H9 (cell line): ENCODE measurements at regions not wholly inside any gene's neighbourhood (a gene's known extent, or its start where the extent isn't known, plus 50 kb on each side); places are given as distances from the start of the nearest gene placed in this dataset.

ENCODE experiments used
- DNase-seq: peaks from one replicate; pipeline ENCODE4 v3.0.0-alpha.2; 2017
- H2AFZ ChIP-seq: one replicate; pipeline ENCODE4 v1.6.1; 2013; ENCODE audit warnings: mild to moderate bottlenecking, low read length, control low read depth, moderate library complexity
- H2AK5ac ChIP-seq: 2 replicates; pipeline ENCODE4 v1.6.1; 2013; ENCODE audit warnings: low read length, control low read depth, mixed read lengths; ENCODE audit not compliant: insufficient read length
- H2BK120ac ChIP-seq: one replicate; pipeline ENCODE4 v1.6.1; 2013; ENCODE audit warnings: low read depth, mild to moderate bottlenecking, low read length, control low read depth, inconsistent platforms; ENCODE audit not compliant: poor library complexity, severe bottlenecking
- H2BK12ac ChIP-seq: 2 replicates; pipeline ENCODE4 v1.6.1; 2013; ENCODE audit warnings: low read length, control low read depth, mixed read lengths, low read depth; ENCODE audit not compliant: insufficient read length
- H2BK15ac ChIP-seq: 2 replicates; pipeline ENCODE4 v1.6.1; 2013; ENCODE audit warnings: low read depth, low read length, control low read depth
- H2BK20ac ChIP-seq: one replicate; pipeline ENCODE4 v1.6.1; 2013; ENCODE audit warnings: low read depth, mild to moderate bottlenecking, low read length, control low read depth, inconsistent platforms; ENCODE audit not compliant: poor library complexity, severe bottlenecking
- H2BK5ac ChIP-seq: 2 replicates; pipeline ENCODE4 v1.6.1; 2013; ENCODE audit warnings: low read length, control low read depth, mixed read lengths; ENCODE audit not compliant: insufficient read length
- H3K14ac ChIP-seq: 2 replicates; pipeline ENCODE4 v1.6.1; 2013; ENCODE audit warnings: low read length, control low read depth; ENCODE audit not compliant: insufficient read depth
- H3K18ac ChIP-seq: 2 replicates; pipeline ENCODE4 v1.6.1; 2013; ENCODE audit warnings: low read depth, mild to moderate bottlenecking, mixed read lengths, low read length, control low read depth; ENCODE audit not compliant: insufficient read length
- H3K23ac ChIP-seq: 2 replicates; pipeline ENCODE4 v1.6.1; 2013; ENCODE audit warnings: low read length, control low read depth, mixed read lengths, low read depth; ENCODE audit not compliant: insufficient read length
- H3K23me2 ChIP-seq: 2 replicates; pipeline ENCODE4 v1.6.1; 2013; ENCODE audit warnings: low read depth, mild to moderate bottlenecking, mixed read lengths, low read length, control low read depth; ENCODE audit not compliant: insufficient read length, poor library complexity, severe bottlenecking
- H3K27ac ChIP-seq: 2 replicates; pipeline ENCODE4 v1.5.1; 2013; ENCODE audit warnings: low read length, control low read depth, mixed read lengths, low read depth; ENCODE audit not compliant: insufficient read length
- H3K27me3 ChIP-seq: 2 replicates; pipeline ENCODE4 v1.6.1; 2013; ENCODE audit warnings: low read length, control low read depth, inconsistent platforms; ENCODE audit not compliant: insufficient read depth
- H3K4ac ChIP-seq: 2 replicates; pipeline ENCODE4 v1.6.1; 2013; ENCODE audit warnings: low read depth, mild to moderate bottlenecking, control low read depth, inconsistent platforms, low read length, moderate library complexity
- H3K4me1 ChIP-seq: 2 replicates; pipeline ENCODE4 v1.6.1; 2013; ENCODE audit warnings: low read length, control low read depth, inconsistent platforms; ENCODE audit not compliant: insufficient read depth
- H3K4me2 ChIP-seq: 2 replicates; pipeline ENCODE4 v1.6.1; 2013; ENCODE audit warnings: low read length, control low read depth, mixed read lengths; ENCODE audit not compliant: insufficient read length, insufficient read depth
- H3K56ac ChIP-seq: 2 replicates; pipeline ENCODE4 v1.6.1; 2013; ENCODE audit warnings: low read depth, mild to moderate bottlenecking, mixed read lengths, low read length, control low read depth; ENCODE audit not compliant: insufficient read length
- H3K79me1 ChIP-seq: 2 replicates; pipeline ENCODE4 v1.6.1; 2013; ENCODE audit warnings: low read depth, mild to moderate bottlenecking, moderate library complexity, low read length, control low read depth, inconsistent platforms; ENCODE audit not compliant: insufficient read depth, poor library complexity, severe bottlenecking
- H3K79me2 ChIP-seq: 2 replicates; pipeline ENCODE4 v1.6.1; 2013; ENCODE audit warnings: low read length, control low read depth, inconsistent platforms; ENCODE audit not compliant: insufficient read depth
- H3K9ac ChIP-seq: 2 replicates; pipeline ENCODE4 v1.6.1; 2013; ENCODE audit warnings: low read length, control low read depth, mixed read lengths; ENCODE audit not compliant: insufficient read length; ENCODE audit errors: extremely low read depth
- H3K9me3 ChIP-seq: one replicate; pipeline ENCODE4 v1.6.1; 2013; ENCODE audit warnings: low read depth, low read length, inconsistent platforms; ENCODE audit not compliant: control insufficient read depth
- H3T11ph ChIP-seq: one replicate; pipeline ENCODE4 v1.6.1; 2013; ENCODE audit warnings: mild to moderate bottlenecking, low read length, control low read depth, inconsistent platforms
- H4K20me1 ChIP-seq: one replicate; pipeline ENCODE4 v1.6.1; 2013; ENCODE audit not compliant: control insufficient read depth, insufficient read length, insufficient read depth
- H4K5ac ChIP-seq: 2 replicates; pipeline ENCODE4 v1.6.1; 2013; ENCODE audit warnings: low read depth, mild to moderate bottlenecking, mixed read lengths, low read length, control low read depth; ENCODE audit not compliant: insufficient read length
- H4K8ac ChIP-seq: replicated peaks from 2 replicates; pipeline ENCODE4 v1.6.1; 2013; ENCODE audit warnings: low read length, control low read depth, mixed read lengths, low read depth; ENCODE audit not compliant: insufficient read length
- H4K91ac ChIP-seq: 2 replicates; pipeline ENCODE4 v1.6.1; 2013; ENCODE audit warnings: low read depth, mild to moderate bottlenecking, moderate library complexity, mixed read lengths, low read length, control low read depth; ENCODE audit not compliant: insufficient read length
- H3K27ac Mint-ChIP-seq, 3 experiments: 2 replicates in 2 of 3; 3 replicates in 1 of 3; pipeline ENCODE4 v1.8.0; 2020 to 2021; ENCODE audit warnings: mixed read lengths in 3 of 3, mild to moderate bottlenecking in 1 of 3, moderate library complexity in 1 of 3
- H3K27me3 Mint-ChIP-seq: 2 replicates; pipeline ENCODE4 v1.8.0; 2021; ENCODE audit warnings: low read depth, mild to moderate bottlenecking, moderate library complexity, mixed read lengths
- H3K36me3 Mint-ChIP-seq, 3 experiments: 2 replicates in 2 of 3; 3 replicates in 1 of 3; pipeline ENCODE4 v1.8.0; 2020 to 2021; ENCODE audit warnings: low read depth in 3 of 3, mixed read lengths in 3 of 3; ENCODE audit not compliant: insufficient read depth in 1 of 3
- H3K4me1 Mint-ChIP-seq, 2 experiments: 2 replicates each; pipeline ENCODE4 v1.8.0; 2020; ENCODE audit warnings: mixed read lengths in 2 of 2
- H3K4me3 Mint-ChIP-seq, 2 experiments: 2 replicates in 1 of 2; 3 replicates in 1 of 2; pipeline ENCODE4 v1.8.0; 2020 to 2021; ENCODE audit warnings: mild to moderate bottlenecking in 2 of 2, mixed read lengths in 2 of 2, moderate library complexity in 1 of 2
- H3K9me3 Mint-ChIP-seq, 2 experiments: 2 replicates in 1 of 2; 3 replicates in 1 of 2; pipeline ENCODE4 v1.8.0; 2020; ENCODE audit warnings: mild to moderate bottlenecking in 2 of 2, mixed read lengths in 2 of 2, moderate library complexity in 1 of 2
- CTCF ChIP-seq: fragments of 200-600 bp; sonication (generic); conservative IDR thresholded peaks from 3 replicates; pipeline ENCODE4 v1.8.0; 2021; ENCODE audit warnings: antibody characterized with exemption, mild to moderate bottlenecking
- WGBS: extraction: QIAGEN DNeasy Blood & Tissue Kit; methylation state at CpG from one replicate; pipeline ENCODE4 v1.1.7; 2013; ENCODE audit warnings: missing lambda C conversion rate, low lambda C conversion rate, mixed read lengths; ENCODE audit not compliant: insufficient read length; ENCODE audit errors: extremely low coverage; 5-methylcytosine and 5-hydroxymethylcytosine counted together

- Histone ChIP-seq H2BK5ac (no peak overlapping the region), H3K4me2 (no peak overlapping the region), H3K4ac (no peak overlapping the region), H2BK12ac (no peak overlapping the region), H3K4me1 (no peaks in the 10 kb centered on the region; the same call in 1 of the 2 replicates), H3K79me1 (no peaks in the 10 kb centered on the region), H3K27ac (no peak overlapping the region), H3K27me3 (no peaks in the 10 kb centered on the region), H2AFZ (no peak overlapping the region), H4K20me1 (no peaks in the 10 kb centered on the region), H2BK15ac (no peak overlapping the region), H4K91ac (no peak overlapping the region), H4K5ac (no peak overlapping the region), H3K56ac (no peak overlapping the region), H3K23ac (no peak overlapping the region), H2AK5ac (no peak overlapping the region), H3K18ac (no peak overlapping the region), H3K9ac (no peak overlapping the region), H4K8ac (no peak overlapping the region), H2BK20ac (no peak overlapping the region), H3K14ac (no peak overlapping the region), H2BK120ac (no peak overlapping the region), H3K9me3 (no peaks in the 10 kb centered on the region), H3K23me2 (no peaks in the 10 kb centered on the region), H3K79me2 (no peaks in the 10 kb centered on the region), H3T11ph (no peak overlapping the region)
- H3K36me3 Mint-ChIP-seq = no peaks in the 10 kb centered on the region
- no peak for DNase-seq
- H3K4me1 Mint-ChIP-seq = peaks cover 6 to 10% of the 10 kb centered on the region in 2 experiments
- no peaks in the 10 kb centered on the region for H3K9me3 Mint-ChIP-seq
- TF ChIP-seq CTCF = no peak
- peaks cover 33% of the 10 kb centered on the region for H3K27me3 Mint-ChIP-seq
- no peak overlapping the region for H3K27ac Mint-ChIP-seq
- WGBS = no CpG with 5 or more reads among the region's 4 CpGs
- no peak overlapping the region for H3K4me3 Mint-ChIP-seq
Measured at GRCh38 chr11:21865541-21865940, 327.3 kb upstream of the ANO5 start.
